Chondrocyte (in vitro differentiated cells): ENCODE measurements at regions not wholly inside any gene's neighbourhood (a gene's known extent, or its start where the extent isn't known, plus 50 kb on each side); places are given as distances from the start of the nearest gene placed in this dataset.

Source experiments
- DNase-seq: peaks from one replicate; pipeline ENCODE4 v3.0.0; 2021; ENCODE audit warnings: mixed read lengths, low spot score
- H3K27ac Mint-ChIP-seq: one replicate; pipeline ENCODE4 v1.8.0; 2021; ENCODE audit warnings: mild to moderate bottlenecking, moderate library complexity, mixed read lengths; ENCODE audit not compliant: unreplicated experiment
- H3K27me3 Mint-ChIP-seq: 2 replicates; pipeline ENCODE4 v1.8.0; 2021; ENCODE audit warnings: low read depth, mixed read lengths
- H3K36me3 Mint-ChIP-seq: 2 replicates; pipeline ENCODE4 v1.8.0; 2021; ENCODE audit warnings: low read depth, mixed read lengths
- H3K4me1 Mint-ChIP-seq: 2 replicates; pipeline ENCODE4 v1.8.0; 2021; ENCODE audit warnings: low read depth, mild to moderate bottlenecking, mixed read lengths
- H3K4me3 Mint-ChIP-seq: one replicate; pipeline ENCODE4 v1.8.0; 2021; ENCODE audit warnings: mild to moderate bottlenecking, moderate library complexity, mixed read lengths; ENCODE audit not compliant: unreplicated experiment
- H3K9me3 Mint-ChIP-seq: 2 replicates; pipeline ENCODE4 v1.8.0; 2021; ENCODE audit warnings: low read depth, mixed read lengths
- TF ChIP-seq, protein P1 (sequence below): fragments of 200-600 bp; sonication (generic); IDR thresholded peaks from 2 replicates; pipeline ENCODE4 v1.5.0; 2021; ENCODE audit warnings: antibody characterized with exemption, mild to moderate bottlenecking, moderate library complexity

DNA sequence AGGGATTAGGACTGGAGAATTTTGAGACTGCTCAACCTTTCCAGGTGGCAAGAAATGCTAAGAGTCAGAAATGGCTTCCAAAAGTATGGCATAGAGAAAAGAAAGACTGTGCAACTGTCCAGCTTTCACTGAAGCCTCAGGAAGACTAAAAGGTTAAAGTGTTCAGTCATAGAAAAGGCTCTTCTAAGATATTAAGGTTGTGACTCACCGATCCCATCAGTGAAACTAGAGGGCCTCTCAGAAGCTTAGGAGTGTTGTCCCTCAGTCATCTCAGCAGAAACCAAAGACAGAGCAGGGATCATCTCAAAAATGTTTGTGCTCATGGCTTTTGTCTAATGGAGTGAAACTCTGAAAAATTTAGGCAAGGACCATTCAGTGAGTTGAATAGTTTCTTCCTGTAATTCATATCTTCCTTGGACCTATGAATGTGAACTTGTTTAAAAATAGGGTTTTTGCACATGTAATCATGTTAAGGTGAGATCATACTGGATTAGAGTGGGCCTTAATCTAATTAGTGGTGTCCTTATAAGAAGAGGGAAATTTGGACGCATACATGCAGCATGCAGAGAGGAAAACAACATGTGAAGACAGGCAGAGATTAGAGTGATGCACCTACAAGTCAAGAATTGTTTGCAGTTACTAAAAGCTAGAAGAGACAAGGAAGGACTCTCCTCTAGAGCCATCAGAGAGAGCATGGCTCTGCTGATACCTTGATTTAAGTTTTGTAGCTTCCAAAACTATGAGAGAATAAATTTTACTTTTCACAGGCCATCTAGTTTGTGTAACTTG lies 71.3 kb downstream of the RPE65 start:
- no peak overlapping the region for H3K4me3 Mint-ChIP-seq
- no peak overlapping the region for H3K27ac Mint-ChIP-seq
- no peaks in the 10 kb centered on the region for H3K27me3 Mint-ChIP-seq
- TF ChIP-seq, protein P1, sequence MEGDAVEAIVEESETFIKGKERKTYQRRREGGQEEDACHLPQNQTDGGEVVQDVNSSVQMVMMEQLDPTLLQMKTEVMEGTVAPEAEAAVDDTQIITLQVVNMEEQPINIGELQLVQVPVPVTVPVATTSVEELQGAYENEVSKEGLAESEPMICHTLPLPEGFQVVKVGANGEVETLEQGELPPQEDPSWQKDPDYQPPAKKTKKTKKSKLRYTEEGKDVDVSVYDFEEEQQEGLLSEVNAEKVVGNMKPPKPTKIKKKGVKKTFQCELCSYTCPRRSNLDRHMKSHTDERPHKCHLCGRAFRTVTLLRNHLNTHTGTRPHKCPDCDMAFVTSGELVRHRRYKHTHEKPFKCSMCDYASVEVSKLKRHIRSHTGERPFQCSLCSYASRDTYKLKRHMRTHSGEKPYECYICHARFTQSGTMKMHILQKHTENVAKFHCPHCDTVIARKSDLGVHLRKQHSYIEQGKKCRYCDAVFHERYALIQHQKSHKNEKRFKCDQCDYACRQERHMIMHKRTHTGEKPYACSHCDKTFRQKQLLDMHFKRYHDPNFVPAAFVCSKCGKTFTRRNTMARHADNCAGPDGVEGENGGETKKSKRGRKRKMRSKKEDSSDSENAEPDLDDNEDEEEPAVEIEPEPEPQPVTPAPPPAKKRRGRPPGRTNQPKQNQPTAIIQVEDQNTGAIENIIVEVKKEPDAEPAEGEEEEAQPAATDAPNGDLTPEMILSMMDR, result no peak
- DNase-seq, result no peak
- H3K4me1 Mint-ChIP-seq, result peaks cover 35% of the 10 kb centered on the region
- no peaks in the 10 kb centered on the region for H3K36me3 Mint-ChIP-seq
- no peaks in the 10 kb centered on the region for H3K9me3 Mint-ChIP-seq

DNA sequence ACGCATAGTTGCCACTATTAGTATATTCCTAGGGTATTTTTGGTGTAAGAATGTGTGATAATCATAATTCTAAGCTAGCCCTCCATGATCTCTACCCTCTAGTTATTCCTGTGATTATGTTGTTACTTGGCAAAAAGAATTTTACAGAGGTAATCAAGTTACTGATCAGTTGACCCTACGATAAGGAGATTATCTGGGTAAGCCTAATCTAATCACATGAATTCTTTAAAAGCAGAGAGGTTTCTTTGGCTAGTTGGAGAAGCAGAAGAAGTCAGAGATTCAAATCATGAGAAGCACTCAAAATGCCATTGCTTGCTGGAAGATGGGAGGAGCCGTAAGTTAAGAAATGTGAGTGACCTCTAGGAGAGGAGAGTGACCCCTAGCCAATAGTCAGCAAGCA lies 72.7 kb downstream of the RPE65 start:
- no peak overlapping the region for H3K27ac Mint-ChIP-seq
- no peaks in the 10 kb centered on the region for H3K9me3 Mint-ChIP-seq
- no peak overlapping the region for H3K4me3 Mint-ChIP-seq
- no peak for DNase-seq
- H3K36me3 Mint-ChIP-seq, result no peaks in the 10 kb centered on the region
- H3K27me3 Mint-ChIP-seq, result no peaks in the 10 kb centered on the region
- H3K4me1 Mint-ChIP-seq, result peaks cover 34% of the 10 kb centered on the region
- TF ChIP-seq, protein P1, result no peak

DNA sequence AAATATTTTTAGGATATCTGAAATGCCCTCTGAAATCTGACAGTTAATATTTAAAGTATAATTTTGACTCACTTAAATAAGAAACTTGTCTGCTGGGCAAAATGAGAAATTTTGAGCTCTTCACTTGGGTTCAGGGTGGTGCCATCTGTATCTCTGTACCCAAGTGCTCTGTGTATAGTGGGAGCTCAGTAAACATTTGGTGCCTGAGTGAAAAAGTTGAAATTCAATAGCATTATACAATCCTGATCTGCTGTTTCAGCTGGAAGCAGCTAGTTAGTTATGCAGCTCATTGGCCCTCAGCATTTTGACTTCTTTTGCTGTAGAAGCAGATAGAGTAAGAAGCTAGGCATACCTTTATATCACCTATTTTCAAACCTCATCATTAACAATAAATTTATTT lies 73.3 kb downstream of the RPE65 start:
- Mint-ChIP-seq H3K9me3 (no peaks in the 10 kb centered on the region), H3K4me1 (peaks cover 34% of the 10 kb centered on the region), H3K4me3 (no peak overlapping the region), H3K27ac (no peak overlapping the region), H3K36me3 (no peaks in the 10 kb centered on the region), H3K27me3 (no peaks in the 10 kb centered on the region)
- TF ChIP-seq, protein P1, result no peak
- DNase-seq, result no peak

DNA sequence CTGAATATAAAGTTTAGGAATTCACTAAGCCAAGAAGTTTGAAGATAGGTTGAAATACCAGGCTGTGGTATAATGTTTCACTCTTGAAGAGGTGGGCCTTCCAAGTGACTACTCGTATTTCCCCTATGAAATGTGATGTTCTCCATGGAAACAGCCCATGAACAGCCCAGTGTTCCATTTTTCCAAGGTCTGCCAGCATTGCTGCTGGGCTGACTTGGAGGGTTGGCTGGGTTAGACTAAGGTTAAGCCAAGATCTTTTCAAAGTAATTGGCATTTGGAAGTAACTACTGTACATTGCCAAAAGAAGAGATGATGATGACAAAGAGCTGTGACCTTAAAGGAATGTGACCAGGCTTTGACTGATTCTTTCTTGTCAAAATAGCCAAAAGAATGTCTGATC lies 73.8 kb downstream of the RPE65 start:
- TF ChIP-seq, protein P1, result no peak
- no peak for DNase-seq
- no peaks in the 10 kb centered on the region for H3K27me3 Mint-ChIP-seq
- peak overlapping the region; percentile 47 for H3K27ac Mint-ChIP-seq
- H3K4me1 Mint-ChIP-seq, result peaks cover 34% of the 10 kb centered on the region
- H3K9me3 Mint-ChIP-seq, result no peaks in the 10 kb centered on the region
- no peaks in the 10 kb centered on the region for H3K36me3 Mint-ChIP-seq
- no peak overlapping the region for H3K4me3 Mint-ChIP-seq

GRCh38 chr1:68373173-68373572 lies 76.6 kb downstream of the RPE65 start:
- H3K9me3 Mint-ChIP-seq, result no peaks in the 10 kb centered on the region
- no peak overlapping the region for H3K4me3 Mint-ChIP-seq
- no peaks in the 10 kb centered on the region for H3K36me3 Mint-ChIP-seq
- H3K27ac Mint-ChIP-seq, result no peak overlapping the region
- H3K27me3 Mint-ChIP-seq, result no peaks in the 10 kb centered on the region
- TF ChIP-seq, protein P1, result no peak
- H3K4me1 Mint-ChIP-seq, result peaks cover 29% of the 10 kb centered on the region
- DNase-seq, result no peak
